Right lobe of liver (tissue), 4 donors: ENCODE measurements at regions not wholly inside any gene's neighbourhood (a gene's known extent, or its start where the extent isn't known, plus 50 kb on each side); places are given as distances from the start of the nearest gene placed in this dataset.

Experiments
- POLR2A ChIP-seq: fragments of 450-650 bp; IDR thresholded peaks from one replicate; pipeline ENCODE4 v1.6.1; 2017; ENCODE audit warnings: antibody characterized with exemption, mild to moderate bottlenecking
- TF ChIP-seq, protein P1 (sequence below), 4 donors: fragments of 200-600 bp in 3 of 4; fragments of 450-650 bp in 1 of 4; IDR thresholded peaks; one replicate each; pipeline versions ENCODE4 v1.5.1 to v1.8.0; 2016 to 2022; ENCODE audit warnings: antibody characterized with exemption in 4 of 4, mild to moderate bottlenecking in 2 of 4
- donor health status: DM: no; HTN: no; CAD: no.
- donor health status: DM: no; HTN: no; CAD: no.
- donor health status: DM: no; HTN: yes; CAD: no.

- TF ChIP-seq, protein P1, sequence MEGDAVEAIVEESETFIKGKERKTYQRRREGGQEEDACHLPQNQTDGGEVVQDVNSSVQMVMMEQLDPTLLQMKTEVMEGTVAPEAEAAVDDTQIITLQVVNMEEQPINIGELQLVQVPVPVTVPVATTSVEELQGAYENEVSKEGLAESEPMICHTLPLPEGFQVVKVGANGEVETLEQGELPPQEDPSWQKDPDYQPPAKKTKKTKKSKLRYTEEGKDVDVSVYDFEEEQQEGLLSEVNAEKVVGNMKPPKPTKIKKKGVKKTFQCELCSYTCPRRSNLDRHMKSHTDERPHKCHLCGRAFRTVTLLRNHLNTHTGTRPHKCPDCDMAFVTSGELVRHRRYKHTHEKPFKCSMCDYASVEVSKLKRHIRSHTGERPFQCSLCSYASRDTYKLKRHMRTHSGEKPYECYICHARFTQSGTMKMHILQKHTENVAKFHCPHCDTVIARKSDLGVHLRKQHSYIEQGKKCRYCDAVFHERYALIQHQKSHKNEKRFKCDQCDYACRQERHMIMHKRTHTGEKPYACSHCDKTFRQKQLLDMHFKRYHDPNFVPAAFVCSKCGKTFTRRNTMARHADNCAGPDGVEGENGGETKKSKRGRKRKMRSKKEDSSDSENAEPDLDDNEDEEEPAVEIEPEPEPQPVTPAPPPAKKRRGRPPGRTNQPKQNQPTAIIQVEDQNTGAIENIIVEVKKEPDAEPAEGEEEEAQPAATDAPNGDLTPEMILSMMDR (IDR thresholded peaks at IDR 0.05): no peak
- no peak for TF ChIP-seq POLR2A
These were observed 224.8 kb downstream of the ABHD5 start for GRCh38 chr3:43915546-43915945.
